Vagina (tissue), 2 donors: ENCODE measurements at regions not wholly inside any gene's neighbourhood (a gene's known extent, or its start where the extent isn't known, plus 50 kb on each side); places are given as distances from the start of the nearest gene placed in this dataset.

Source experiments
- DNase-seq, 2 donors: peaks; one replicate each; pipeline ENCODE4 v3.0.0-alpha.2; 2017; ENCODE audit errors: extremely low spot score in 2 of 2
- H3K27ac ChIP-seq: fragments of 200-600 bp; sonication (generic); one replicate; pipeline ENCODE4 v1.5.1; 2019
- H3K27me3 ChIP-seq: fragments of 200-600 bp; sonication (generic); one replicate; pipeline ENCODE4 v1.5.1; 2019
- H3K36me3 ChIP-seq, 2 donors: fragments of 200-600 bp; sonication (generic); one replicate each; pipeline ENCODE4 v1.5.1; 2017 to 2019
- H3K4me1 ChIP-seq: fragments of 200-600 bp; sonication (generic); one replicate; pipeline ENCODE4 v1.5.1; 2019
- H3K4me3 ChIP-seq, 2 donors: fragments of 200-600 bp; sonication (generic); 1 replicate in 1 of 2; 2 replicates in 1 of 2; pipeline ENCODE4 v1.5.1; 2016 to 2019
- H3K9me3 ChIP-seq: fragments of 200-600 bp; sonication (generic); one replicate; pipeline ENCODE4 v1.5.1; 2019
- CTCF ChIP-seq, 3 experiments: fragments of 450-650 bp in 2 of 3; fragments of 200-600 bp in 1 of 3; sonication (generic) in 1 of 3; IDR thresholded peaks; one replicate each; pipeline ENCODE4 v1.5.1; 2017 to 2019; ENCODE audit warnings: antibody characterized with exemption in 3 of 3, mild to moderate bottlenecking in 2 of 3, moderate library complexity in 2 of 3
- POLR2A ChIP-seq, 2 donors: fragments of 450-650 bp; IDR thresholded peaks; one replicate each; pipeline ENCODE4 v1.6.1; 2017; ENCODE audit warnings: antibody characterized with exemption in 2 of 2, mild to moderate bottlenecking in 2 of 2, moderate library complexity in 2 of 2
- POLR2AphosphoS5 ChIP-seq, 2 donors: sonication (generic); formaldehyde crosslinking; IDR thresholded peaks; one replicate each; pipeline ENCODE4 v1.9.0; 2017; ENCODE audit warnings: antibody characterized with exemption in 2 of 2, mild to moderate bottlenecking in 2 of 2, low read depth in 1 of 2; ENCODE audit not compliant: insufficient read depth in 1 of 2
- intact Hi-C: fragments of 100-400 bp; cut with DNase I; formaldehyde crosslinking; loops from one replicate; pipeline ENCODE4 v1.15.1; 2023

GRCh38 chr18:30491815-30492551 is 550.6 kb downstream of the DSC3 start:
- no peaks in the 10 kb centered on the region for H3K4me1 ChIP-seq
- no peaks in the 10 kb centered on the region for H3K27me3 ChIP-seq
- H3K27ac ChIP-seq, result no peak overlapping the region
- TF ChIP-seq CTCF (IDR thresholded peaks at IDR 0.05) (no peak), POLR2AphosphoS5 (IDR thresholded peaks at IDR 0.05; ENCODE audit: insufficient read depth in 1 of 2, low read depth in 1 of 2) (no peak), POLR2A (IDR thresholded peaks at IDR 0.05) (no peak)
- H3K4me3 ChIP-seq, result no peak overlapping the region
- H3K9me3 ChIP-seq, result no peaks in the 10 kb centered on the region
- DNase-seq, result no peak
- H3K36me3 ChIP-seq, result no peaks in the 10 kb centered on the region
- intact Hi-C loops, result no loop called here

- no peaks in the 10 kb centered on the region for H3K4me1 ChIP-seq
- H3K36me3 ChIP-seq, result no peaks in the 10 kb centered on the region
- TF ChIP-seq POLR2AphosphoS5 (IDR thresholded peaks at IDR 0.05; ENCODE audit: insufficient read depth in 1 of 2, low read depth in 1 of 2), result no peak
- no peak for TF ChIP-seq CTCF (IDR thresholded peaks at IDR 0.05)
- no peak for TF ChIP-seq POLR2A (IDR thresholded peaks at IDR 0.05)
- H3K4me3 ChIP-seq, result no peak overlapping the region
- H3K27me3 ChIP-seq, result no peaks in the 10 kb centered on the region
- intact Hi-C loops, result no loop called here
- no peak overlapping the region for H3K27ac ChIP-seq
- DNase-seq, result no peak
- H3K9me3 ChIP-seq, result no peaks in the 10 kb centered on the region
Observed at GRCh38 chr18:30489890-30490643, 552.5 kb downstream of the DSC3 start.

- intact Hi-C loops, result no loop called here
- no peak overlapping the region for H3K4me3 ChIP-seq
- no peaks in the 10 kb centered on the region for H3K9me3 ChIP-seq
- DNase-seq, result no peak
- H3K36me3 ChIP-seq, result no peaks in the 10 kb centered on the region
- TF ChIP-seq POLR2AphosphoS5 (IDR thresholded peaks at IDR 0.05; ENCODE audit: insufficient read depth in 1 of 2, low read depth in 1 of 2) (no peak), CTCF (IDR thresholded peaks at IDR 0.05) (no peak), POLR2A (IDR thresholded peaks at IDR 0.05) (no peak)
- no peaks in the 10 kb centered on the region for H3K4me1 ChIP-seq
- no peak overlapping the region for H3K27ac ChIP-seq
- H3K27me3 ChIP-seq, result no peaks in the 10 kb centered on the region
Observed at GRCh38 chr18:30487962-30488361, 554.6 kb downstream of the DSC3 start.

- Histone ChIP-seq H3K4me3 (no peak overlapping the region), H3K4me1 (no peaks in the 10 kb centered on the region), H3K9me3 (no peaks in the 10 kb centered on the region), H3K27me3 (no peaks in the 10 kb centered on the region), H3K36me3 (no peaks in the 10 kb centered on the region), H3K27ac (no peak overlapping the region)
- intact Hi-C loops, result no loop called here
- DNase-seq, result no peak
- TF ChIP-seq CTCF (IDR thresholded peaks at IDR 0.05), result no peak
- no peak for TF ChIP-seq POLR2AphosphoS5 (IDR thresholded peaks at IDR 0.05; ENCODE audit: insufficient read depth in 1 of 2, low read depth in 1 of 2)
- TF ChIP-seq POLR2A (IDR thresholded peaks at IDR 0.05), result no peak
Observed at GRCh38 chr18:30486856-30487255, 555.7 kb downstream of the DSC3 start.

GRCh38 chr18:30485078-30485477 is 557.5 kb downstream of the DSC3 start:
- Histone ChIP-seq H3K9me3 (no peaks in the 10 kb centered on the region), H3K27me3 (no peaks in the 10 kb centered on the region), H3K4me1 (no peaks in the 10 kb centered on the region), H3K36me3 (no peaks in the 10 kb centered on the region), H3K27ac (no peak overlapping the region), H3K4me3 (no peak overlapping the region)
- no peak for DNase-seq
- intact Hi-C loops, result no loop called here
- no peak for TF ChIP-seq POLR2A (IDR thresholded peaks at IDR 0.05)
- TF ChIP-seq CTCF (IDR thresholded peaks at IDR 0.05), result no peak
- no peak for TF ChIP-seq POLR2AphosphoS5 (IDR thresholded peaks at IDR 0.05; ENCODE audit: insufficient read depth in 1 of 2, low read depth in 1 of 2)
